Trophoblast cell (in vitro differentiated cells and primary cell): ENCODE measurements at regions not wholly inside any gene's neighbourhood (a gene's known extent, or its start where the extent isn't known, plus 50 kb on each side); places are given as distances from the start of the nearest gene placed in this dataset.
"Not testable (repeated sequence)": the region's sequence is repeated elsewhere in the genome, so short reads cannot be mapped to it uniquely, and the experiment has no call there.

Source experiments
- DNase-seq, 2 donors: peaks; one replicate each; pipeline ENCODE4 v3.0.0-alpha.2; 2016
- H2AFZ ChIP-seq: 2 replicates; pipeline ENCODE4 v1.6.1; 2013; ENCODE audit warnings: low read length, moderate library complexity, mild to moderate bottlenecking; ENCODE audit not compliant: insufficient read depth, poor library complexity
- H2AK5ac ChIP-seq: 2 replicates; pipeline ENCODE4 v1.6.1; 2013; ENCODE audit warnings: mild to moderate bottlenecking, low read length
- H2BK120ac ChIP-seq: 2 replicates; pipeline ENCODE4 v1.6.1; 2013; ENCODE audit warnings: low read length, mild to moderate bottlenecking, moderate library complexity; ENCODE audit not compliant: insufficient read depth, poor library complexity
- H2BK12ac ChIP-seq: 2 replicates; pipeline ENCODE4 v1.6.1; 2013; ENCODE audit warnings: mild to moderate bottlenecking, low read length, moderate library complexity
- H2BK5ac ChIP-seq: 2 replicates; pipeline ENCODE4 v1.6.1; 2013; ENCODE audit warnings: low read length, low read depth, moderate library complexity, mild to moderate bottlenecking; ENCODE audit not compliant: poor library complexity
- H3K14ac ChIP-seq: 2 replicates; pipeline ENCODE4 v1.6.1; 2013; ENCODE audit warnings: mild to moderate bottlenecking, low read length
- H3K18ac ChIP-seq: 2 replicates; pipeline ENCODE4 v1.6.1; 2013; ENCODE audit warnings: mild to moderate bottlenecking, low read length
- H3K23ac ChIP-seq: 2 replicates; pipeline ENCODE4 v1.6.1; 2013; ENCODE audit warnings: low read length
- H3K27ac ChIP-seq: 2 replicates; pipeline ENCODE4 v1.5.1; 2013; ENCODE audit warnings: low read depth, mild to moderate bottlenecking, inconsistent platforms, low read length, moderate library complexity
- H3K27me3 ChIP-seq: 2 replicates; pipeline ENCODE4 v1.6.1; 2013; ENCODE audit warnings: inconsistent platforms, mild to moderate bottlenecking, low read length, moderate library complexity; ENCODE audit not compliant: insufficient read depth
- H3K36me3 ChIP-seq, 2 experiments: 1 replicate in 1 of 2; 2 replicates in 1 of 2; pipeline ENCODE4 v1.6.1; 2013; ENCODE audit warnings: low read length in 2 of 2, mild to moderate bottlenecking in 2 of 2, moderate library complexity in 1 of 2; ENCODE audit not compliant: insufficient read depth in 2 of 2, control insufficient read depth in 1 of 2
- H3K4ac ChIP-seq: 2 replicates; pipeline ENCODE4 v1.6.1; 2013; ENCODE audit warnings: low read depth, mild to moderate bottlenecking, low read length, moderate library complexity
- H3K4me1 ChIP-seq, 2 experiments: 1 replicate in 1 of 2; 2 replicates in 1 of 2; pipeline ENCODE4 v1.6.1; 2013; ENCODE audit warnings: low read length in 2 of 2, mild to moderate bottlenecking in 2 of 2, moderate library complexity in 1 of 2; ENCODE audit not compliant: insufficient read depth in 2 of 2, control insufficient read depth in 1 of 2
- H3K4me2 ChIP-seq: 2 replicates; pipeline ENCODE4 v1.6.1; 2013; ENCODE audit warnings: inconsistent platforms, mild to moderate bottlenecking, low read length, moderate library complexity
- H3K4me3 ChIP-seq: 2 replicates; pipeline ENCODE4 v1.5.1; 2013; ENCODE audit warnings: mild to moderate bottlenecking, low read depth, low read length, inconsistent platforms
- H3K79me1 ChIP-seq: one replicate; pipeline ENCODE4 v1.6.1; 2013; ENCODE audit warnings: low read length
- H3K79me2 ChIP-seq: 2 replicates; pipeline ENCODE4 v1.6.1; 2013; ENCODE audit warnings: low read length, mild to moderate bottlenecking; ENCODE audit not compliant: control insufficient read depth, insufficient read depth, poor library complexity
- H3K9ac ChIP-seq: 2 replicates; pipeline ENCODE4 v1.6.1; 2013; ENCODE audit warnings: mild to moderate bottlenecking, low read length
- H3K9me3 ChIP-seq: 2 replicates; pipeline ENCODE4 v1.6.1; 2013; ENCODE audit warnings: low read depth, mild to moderate bottlenecking, control low read depth, inconsistent platforms, low read length; ENCODE audit not compliant: insufficient read depth
- H4K12ac ChIP-seq: 2 replicates; pipeline ENCODE4 v1.6.1; 2013; ENCODE audit warnings: low read depth, mild to moderate bottlenecking, low read length, moderate library complexity
- H4K8ac ChIP-seq: 2 replicates; pipeline ENCODE4 v1.6.1; 2013; ENCODE audit warnings: low read depth, mild to moderate bottlenecking, low read length, moderate library complexity
- H4K91ac ChIP-seq: one replicate; pipeline ENCODE4 v1.6.1; 2013; ENCODE audit warnings: low read depth, mild to moderate bottlenecking, low read length, moderate library complexity
- WGBS: extraction: QIAGEN DNeasy Blood & Tissue Kit; methylation state at CpG from one replicate; pipeline ENCODE4 v1.1.7; 2013; ENCODE audit warnings: missing lambda C conversion rate; ENCODE audit not compliant: insufficient read length, insufficient coverage; ENCODE audit errors: extremely low coverage; 5-methylcytosine and 5-hydroxymethylcytosine counted together

DNA sequence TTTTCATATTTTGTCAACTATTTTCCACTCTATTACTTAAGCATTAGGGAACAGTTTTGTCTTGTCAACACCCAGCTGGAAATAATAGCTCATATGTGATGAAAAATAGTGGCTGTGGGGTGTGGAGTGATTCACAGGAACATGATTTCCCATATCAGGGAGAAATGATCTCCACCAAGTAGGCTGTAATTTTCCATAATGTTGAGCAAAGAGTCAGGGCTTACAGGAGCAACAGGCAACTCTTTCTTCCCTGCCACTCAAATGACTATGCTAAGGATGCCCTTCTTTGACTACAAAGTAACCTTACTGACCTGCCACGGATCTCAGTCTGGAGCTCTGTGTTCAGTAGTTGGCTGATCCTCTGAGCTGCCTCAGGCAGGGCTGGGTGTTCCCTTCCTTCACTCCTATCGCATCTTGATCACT lies 90.0 kb upstream of the GATB start:
- DNase-seq, result no peak
- no CpG with 5 or more reads among the region's 2 CpGs for WGBS
- Histone ChIP-seq H3K14ac (no peak overlapping the region), H3K4me3 (no peak overlapping the region), H3K27me3 (no peaks in the 10 kb centered on the region), H4K12ac (no peak overlapping the region), H4K91ac (no peak overlapping the region), H3K23ac (no peak overlapping the region), H3K4me1 (no peaks in the 10 kb centered on the region), H2BK12ac (no peak overlapping the region), H3K18ac (no peak overlapping the region), H3K9me3 (no peaks in the 10 kb centered on the region), H3K36me3 (no peaks in the 10 kb centered on the region), H3K27ac (no peak overlapping the region), H2BK5ac (no peak overlapping the region), H2AFZ (no peak overlapping the region), H2BK120ac (no peak overlapping the region), H2AK5ac (no peak overlapping the region), H3K9ac (no peak overlapping the region), H3K79me1 (no peaks in the 10 kb centered on the region), H3K4ac (no peak overlapping the region), H4K8ac (no peak overlapping the region), H3K4me2 (no peak overlapping the region), H3K79me2 (no peaks in the 10 kb centered on the region)

DNA sequence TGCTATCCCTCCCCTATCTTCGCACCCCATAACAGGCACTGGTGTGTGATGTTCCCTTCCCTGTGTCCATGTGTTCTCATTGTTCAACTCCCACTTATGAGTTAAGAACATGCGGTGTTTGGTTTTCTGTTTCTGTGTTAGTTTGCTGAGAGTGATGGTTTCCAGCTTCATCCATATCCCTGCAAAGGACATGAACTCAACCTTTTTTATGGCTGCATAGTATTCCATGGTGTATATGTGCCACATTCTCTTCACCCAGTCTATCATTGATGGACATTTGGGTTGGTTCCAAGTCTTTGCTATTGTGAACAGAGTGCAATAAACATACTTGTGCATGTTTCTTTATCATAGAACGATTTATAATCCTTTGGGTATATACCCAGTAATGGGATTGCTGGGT lies 84.7 kb upstream of the GATB start:
- H4K91ac ChIP-seq, H2AFZ ChIP-seq: not testable (repeated sequence)

DNA sequence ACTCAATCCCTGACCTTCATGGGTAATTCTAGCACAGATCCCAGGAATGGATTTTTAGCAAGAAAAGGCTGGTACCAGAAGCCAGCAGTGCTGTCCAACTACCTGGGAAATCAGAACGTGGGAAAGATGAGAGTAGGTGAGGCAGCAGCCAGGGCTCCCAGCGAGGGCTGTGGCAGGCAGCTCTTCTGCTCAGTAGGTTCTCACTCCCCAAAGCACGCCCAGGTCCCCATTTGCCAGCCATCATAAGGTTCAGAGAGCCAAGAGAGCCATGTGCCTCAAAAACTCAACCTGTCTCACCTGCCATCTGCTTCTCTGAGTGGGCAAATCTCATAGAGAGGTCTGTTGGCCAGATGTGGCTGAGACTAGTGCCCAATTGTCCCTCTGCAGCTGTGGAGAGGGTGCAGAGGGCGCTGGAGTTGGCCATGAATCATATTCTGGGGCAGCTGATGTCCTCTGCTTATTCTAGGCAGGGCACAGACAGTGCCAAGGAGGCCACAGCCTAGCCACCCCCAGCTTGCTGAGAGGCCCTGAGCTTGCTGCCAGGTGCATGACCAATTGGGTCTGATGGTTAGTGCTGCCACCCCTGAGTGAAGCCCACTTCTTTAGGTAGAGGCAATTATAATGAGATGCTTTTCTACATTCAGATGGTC lies 81.7 kb upstream of the GATB start:
- WGBS, result no CpG with 5 or more reads among the region's 4 CpGs
- Histone ChIP-seq H3K4ac (no peak overlapping the region), H2AK5ac (no peak overlapping the region), H3K9ac (peak overlapping the region; percentile 42), H3K14ac (no peak overlapping the region), H3K9me3 (peaks cover 2% of the 10 kb centered on the region), H3K4me1 (no peaks in the 10 kb centered on the region), H4K8ac (no peak overlapping the region), H2AFZ (no peak overlapping the region), H3K36me3 (no peaks in the 10 kb centered on the region), H3K79me1 (no peaks in the 10 kb centered on the region), H3K4me3 (no peak overlapping the region), H3K27me3 (no peaks in the 10 kb centered on the region), H3K4me2 (no peak overlapping the region), H2BK5ac (no peak overlapping the region), H3K79me2 (no peaks in the 10 kb centered on the region), H2BK12ac (no peak overlapping the region), H4K91ac (no peak overlapping the region), H4K12ac (no peak overlapping the region), H3K27ac (no peak overlapping the region), H2BK120ac (no peak overlapping the region), H3K18ac (no peak overlapping the region), H3K23ac (no peak overlapping the region)
- DNase-seq, result no peak

More for the DNA sequence above, 84.7 kb upstream of the GATB start:
- H2BK120ac ChIP-seq, H3K4me3 ChIP-seq, H3K36me3 ChIP-seq, H3K27me3 ChIP-seq, H3K4ac ChIP-seq, H3K9ac ChIP-seq, DNase-seq, H3K4me1 ChIP-seq, H2BK5ac ChIP-seq, H4K12ac ChIP-seq, H3K9me3 ChIP-seq, H3K23ac ChIP-seq, H3K4me2 ChIP-seq, H3K79me2 ChIP-seq, H3K27ac ChIP-seq, H3K79me1 ChIP-seq, H2AK5ac ChIP-seq, H3K14ac ChIP-seq, H4K8ac ChIP-seq, H2BK12ac ChIP-seq, H3K18ac ChIP-seq: not testable (repeated sequence)
- WGBS, result no CpG with 5 or more reads among the region's 3 CpGs

DNA sequence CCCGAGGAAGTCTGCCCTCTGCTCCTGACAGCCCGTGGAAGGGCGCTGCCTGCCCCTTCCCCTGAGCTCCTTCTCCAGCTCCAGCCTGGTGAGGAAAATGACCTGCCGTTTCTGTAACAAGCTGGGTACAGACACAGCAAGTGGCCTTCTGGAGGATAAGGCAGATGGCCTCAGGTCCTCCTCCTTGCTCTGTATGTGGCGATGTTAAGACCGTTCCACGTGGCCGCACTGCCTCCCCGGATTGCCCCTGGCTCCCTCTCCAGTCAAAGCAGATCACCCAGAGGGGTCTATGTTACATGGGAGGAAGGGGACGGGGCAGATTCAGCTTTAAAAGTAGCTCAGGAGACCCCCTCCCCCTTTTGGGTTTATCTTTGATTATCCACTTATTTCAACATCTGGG lies 80.3 kb upstream of the GATB start:
- H3K4me3 ChIP-seq, result no peak overlapping the region
- H3K18ac ChIP-seq, result no peak overlapping the region
- no peak overlapping the region for H3K23ac ChIP-seq
- no peaks in the 10 kb centered on the region for H3K36me3 ChIP-seq
- no peaks in the 10 kb centered on the region for H3K79me1 ChIP-seq
- no peaks in the 10 kb centered on the region for H3K27me3 ChIP-seq
- H2AFZ ChIP-seq, result no peak overlapping the region
- H4K8ac ChIP-seq, result no peak overlapping the region
- no peak overlapping the region for H2AK5ac ChIP-seq
- no peak overlapping the region for H3K14ac ChIP-seq
- no peak overlapping the region for H4K91ac ChIP-seq
- no peak for DNase-seq
- no peak overlapping the region for H3K9ac ChIP-seq
- no peak overlapping the region for H4K12ac ChIP-seq
- no peak overlapping the region for H3K4me2 ChIP-seq
- no CpG with 5 or more reads among the region's 10 CpGs for WGBS
- H3K27ac ChIP-seq, result no peak overlapping the region
- peaks cover 2% of the 10 kb centered on the region for H3K9me3 ChIP-seq
- no peak overlapping the region for H3K4ac ChIP-seq
- H3K4me1 ChIP-seq, result no peaks in the 10 kb centered on the region
- no peak overlapping the region for H2BK5ac ChIP-seq
- no peak overlapping the region for H2BK120ac ChIP-seq
- no peak overlapping the region for H2BK12ac ChIP-seq
- H3K79me2 ChIP-seq, result no peaks in the 10 kb centered on the region
